Endothelial cell of umbilical vein (primary cell): ENCODE measurements at regions not wholly inside any gene's neighbourhood (a gene's known extent, or its start where the extent isn't known, plus 50 kb on each side); places are given as distances from the start of the nearest gene placed in this dataset.

Experiments
- BruUV-seq: library from RNA; stranded (reverse); fragments of 400-500 nt; replicated peaks from 2 replicates; lab custom pipeline; 2021; lab: Mats Ljungman, UMichigan
- CTCF ChIA-PET: fragments of 300-600, 350-600 bp; sonication (Branson Sonifier 250); formaldehyde crosslinking; loops from one replicate; lab custom pipeline; 2021; ENCODE audit warnings: antibody characterized with exemption, inconsistent platforms; lab: Charles Lee
- POLR2A ChIA-PET: fragments of 300-600, 350-600 bp; sonication (Branson Sonifier 250); formaldehyde crosslinking; loops from one replicate; lab custom pipeline; 2021; ENCODE audit warnings: antibody characterized with exemption, inconsistent platforms; lab: Charles Lee
- DNase-seq: peaks from one replicate; pipeline ENCODE4 v3.0.0-alpha.2; 2011; ENCODE audit warnings: low read depth, low spot score
- FAIRE-seq: peaks from 2 replicates; lab custom pipeline; 2011; peaks lifted over from hg19 to GRCh38; lab: Jason Lieb, UNC
- H2AFZ ChIP-seq: 2 replicates; pipeline ENCODE4 v1.6.0; 2012; ENCODE audit warnings: low read depth, low read length, control low read depth, inconsistent platforms
- H3K27ac ChIP-seq: 2 replicates; pipeline ENCODE4 v1.5.1; 2011; ENCODE audit warnings: low read depth, mild to moderate bottlenecking, control low read depth, low read length, moderate library complexity; ENCODE audit not compliant: insufficient read depth
- H3K27me3 ChIP-seq, 2 experiments: 2 replicates each; pipeline versions ENCODE4 v1.6.0 to v1.6.1; 2011; ENCODE audit warnings: low read length in 2 of 2, mixed read lengths in 1 of 2; ENCODE audit not compliant: control insufficient read depth in 2 of 2, insufficient read depth in 2 of 2
- H3K36me3 ChIP-seq, 2 experiments: 2 replicates in 1 of 2; 3 replicates in 1 of 2; pipeline ENCODE4 v1.5.1; 2011; ENCODE audit warnings: low read length in 2 of 2, mild to moderate bottlenecking in 1 of 2, moderate library complexity in 1 of 2; ENCODE audit not compliant: control insufficient read depth in 2 of 2, insufficient read depth in 2 of 2; ENCODE audit errors: extremely low read depth in 1 of 2
- H3K4me1 ChIP-seq: 3 replicates; pipeline ENCODE4 v1.5.1; 2011; ENCODE audit warnings: mild to moderate bottlenecking, low read length; ENCODE audit not compliant: control insufficient read depth, insufficient read depth; ENCODE audit errors: extremely low read depth
- H3K4me2 ChIP-seq: 2 replicates; pipeline ENCODE4 v1.6.1; 2011; ENCODE audit warnings: low read length, control low read depth, mixed read lengths; ENCODE audit not compliant: insufficient read depth
- H3K4me3 ChIP-seq, 3 experiments: fragments of 200-600 bp in 1 of 3; sonication (generic), shearing (Covaris generic) in 1 of 3; replicated peaks in 1 of 3; 2 replicates each; pipeline ENCODE4 v1.5.1; 2011 to 2016; ENCODE audit warnings: control low read depth in 3 of 3, low read length in 3 of 3, mild to moderate bottlenecking in 2 of 3, inconsistent platforms in 1 of 3, low read depth in 1 of 3, moderate library complexity in 1 of 3; ENCODE audit not compliant: insufficient read depth in 1 of 3
- H3K79me2 ChIP-seq: 2 replicates; pipeline ENCODE4 v1.6.0; 2012; ENCODE audit warnings: low read length, inconsistent platforms; ENCODE audit not compliant: control insufficient read depth, insufficient read depth
- H3K9ac ChIP-seq: replicated peaks from 2 replicates; pipeline ENCODE3; 2011; ENCODE audit warnings: low read length, control low read depth; ENCODE audit not compliant: insufficient read depth; ENCODE audit errors: extremely low read depth
- H3K9me1 ChIP-seq: replicated peaks from 3 replicates; pipeline ENCODE4 v1.6.0; 2011; ENCODE audit warnings: mild to moderate bottlenecking, low read length; ENCODE audit not compliant: control insufficient read depth, insufficient read depth; ENCODE audit errors: extremely low read depth
- H3K9me3 ChIP-seq: replicated peaks from 2 replicates; pipeline ENCODE4 v1.5.1; 2012; ENCODE audit warnings: low read length, inconsistent platforms; ENCODE audit not compliant: control insufficient read depth, insufficient read depth
- H4K20me1 ChIP-seq: replicated peaks from 2 replicates; pipeline ENCODE3; 2011; ENCODE audit warnings: mild to moderate bottlenecking, low read length; ENCODE audit not compliant: control insufficient read depth, insufficient read depth; ENCODE audit errors: extremely low read depth
- EZH2 ChIP-seq: IDR thresholded peaks from 2 replicates; pipeline ENCODE4 v1.6.1; 2012; ENCODE audit warnings: borderline replicate concordance, low read depth, mild to moderate bottlenecking, moderate library complexity, low read length, inconsistent platforms; ENCODE audit not compliant: severe bottlenecking
- FOS ChIP-seq: IDR thresholded peaks from 2 replicates; pipeline ENCODE4 v1.6.1; 2011; ENCODE audit warnings: mild to moderate bottlenecking, low read length, moderate library complexity, borderline replicate concordance; ENCODE audit not compliant: insufficient read depth
- GATA2 ChIP-seq: IDR thresholded peaks from 2 replicates; pipeline ENCODE4 v1.7.0; 2011; ENCODE audit warnings: low read depth, mild to moderate bottlenecking, moderate library complexity, mixed read lengths, low read length; ENCODE audit not compliant: insufficient read length, insufficient read depth
- JUN ChIP-seq: IDR thresholded peaks from 2 replicates; pipeline ENCODE4 v1.6.1; 2011; ENCODE audit warnings: borderline replicate concordance, low read depth; ENCODE audit not compliant: insufficient read length, insufficient read depth
- MYC ChIP-seq: IDR thresholded peaks from one replicate; pipeline ENCODE4 v1.6.1; 2011; ENCODE audit warnings: mild to moderate bottlenecking, low read depth, low read length
- POLR2A ChIP-seq: IDR thresholded peaks from 2 replicates; pipeline ENCODE4 v1.6.1; 2012; ENCODE audit warnings: low read depth, mild to moderate bottlenecking, control low read depth, low read length
- POLR2AphosphoS5 ChIP-seq: IDR thresholded peaks from 2 replicates; pipeline ENCODE4 v1.6.1; 2012; ENCODE audit warnings: low read depth, mild to moderate bottlenecking, control low read depth, low read length, moderate library complexity; ENCODE audit not compliant: insufficient read depth
- dilution Hi-C: fragments of 300-500 bp; cut with MboI; formaldehyde crosslinking; loops from one replicate; pipeline ENCODE4 v1.15.0; 2019; ENCODE audit warnings: low sequenced_read_pairs; ENCODE audit not compliant: extremely low pct_ligation_motif_present
- intact Hi-C: fragments of 100-400 bp; cut with micrococcal nuclease; formaldehyde crosslinking; loops from one replicate; pipeline ENCODE4 v1.10.0; 2022
- TF ChIP-seq, protein P1 (sequence below), 2 donors: IDR thresholded peaks; 1 replicate in 1 of 2; 2 replicates in 1 of 2; pipeline ENCODE4 v1.5.1; 2011; ENCODE audit warnings: low read length in 2 of 2, mild to moderate bottlenecking in 2 of 2, moderate library complexity in 2 of 2, control low read depth in 1 of 2, inconsistent platforms in 1 of 2, low read depth in 1 of 2; ENCODE audit not compliant: insufficient read depth in 1 of 2; ENCODE audit errors: extremely low read depth in 1 of 2

DNA sequence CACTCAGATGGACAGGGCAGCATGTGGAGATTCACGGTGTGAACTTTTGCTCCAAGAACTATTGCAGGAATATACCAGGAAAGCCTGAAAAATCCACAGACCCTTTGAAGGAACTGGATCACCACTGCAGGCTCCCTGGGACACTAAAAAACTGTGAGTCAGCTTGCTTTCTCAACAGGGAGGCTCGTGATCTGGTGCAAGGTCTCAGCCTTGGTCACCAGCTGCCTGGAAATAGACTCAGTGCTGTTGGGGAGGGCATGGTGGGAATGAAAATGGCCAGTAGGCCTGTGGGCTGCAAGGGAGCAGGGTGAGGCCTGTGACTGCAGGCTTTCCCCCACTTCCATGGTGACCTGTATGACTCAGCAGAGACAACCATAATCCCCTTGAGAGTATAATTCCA lies 426.4 kb upstream of the RPS6KA3 start:
- intact Hi-C loops, result no loop called here
- Histone ChIP-seq H3K36me3 (no peaks in the 10 kb centered on the region), H3K4me2 (no peak overlapping the region), H3K9ac (no peak overlapping the region), H2AFZ (no peak overlapping the region), H3K79me2 (no peaks in the 10 kb centered on the region), H4K20me1 (no peaks in the 10 kb centered on the region), H3K4me1 (no peaks in the 10 kb centered on the region), H3K9me3 (no peaks in the 10 kb centered on the region), H3K27me3 (no peaks in the 10 kb centered on the region), H3K9me1 (no peaks in the 10 kb centered on the region), H3K27ac (no peak overlapping the region), H3K4me3 (no peak overlapping the region)
- no peak for DNase-seq
- dilution Hi-C loops, result no loop called here
- BruUV-seq, result no TSS peak
- ChIA-PET POLR2A (no interaction called here), CTCF (no interaction called here)
- TF ChIP-seq EZH2 (no peak), MYC (no peak), POLR2AphosphoS5 (no peak), GATA2 (no peak), FOS (no peak), POLR2A (no peak)
- TF ChIP-seq, protein P1, sequence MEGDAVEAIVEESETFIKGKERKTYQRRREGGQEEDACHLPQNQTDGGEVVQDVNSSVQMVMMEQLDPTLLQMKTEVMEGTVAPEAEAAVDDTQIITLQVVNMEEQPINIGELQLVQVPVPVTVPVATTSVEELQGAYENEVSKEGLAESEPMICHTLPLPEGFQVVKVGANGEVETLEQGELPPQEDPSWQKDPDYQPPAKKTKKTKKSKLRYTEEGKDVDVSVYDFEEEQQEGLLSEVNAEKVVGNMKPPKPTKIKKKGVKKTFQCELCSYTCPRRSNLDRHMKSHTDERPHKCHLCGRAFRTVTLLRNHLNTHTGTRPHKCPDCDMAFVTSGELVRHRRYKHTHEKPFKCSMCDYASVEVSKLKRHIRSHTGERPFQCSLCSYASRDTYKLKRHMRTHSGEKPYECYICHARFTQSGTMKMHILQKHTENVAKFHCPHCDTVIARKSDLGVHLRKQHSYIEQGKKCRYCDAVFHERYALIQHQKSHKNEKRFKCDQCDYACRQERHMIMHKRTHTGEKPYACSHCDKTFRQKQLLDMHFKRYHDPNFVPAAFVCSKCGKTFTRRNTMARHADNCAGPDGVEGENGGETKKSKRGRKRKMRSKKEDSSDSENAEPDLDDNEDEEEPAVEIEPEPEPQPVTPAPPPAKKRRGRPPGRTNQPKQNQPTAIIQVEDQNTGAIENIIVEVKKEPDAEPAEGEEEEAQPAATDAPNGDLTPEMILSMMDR (IDR thresholded peaks at IDR 0.05; ENCODE audit: extremely low read depth in 1 of 2, insufficient read depth in 1 of 2, low read depth in 1 of 2, low read length in 2 of 2), result no peak
- no peak for FAIRE-seq

DNA sequence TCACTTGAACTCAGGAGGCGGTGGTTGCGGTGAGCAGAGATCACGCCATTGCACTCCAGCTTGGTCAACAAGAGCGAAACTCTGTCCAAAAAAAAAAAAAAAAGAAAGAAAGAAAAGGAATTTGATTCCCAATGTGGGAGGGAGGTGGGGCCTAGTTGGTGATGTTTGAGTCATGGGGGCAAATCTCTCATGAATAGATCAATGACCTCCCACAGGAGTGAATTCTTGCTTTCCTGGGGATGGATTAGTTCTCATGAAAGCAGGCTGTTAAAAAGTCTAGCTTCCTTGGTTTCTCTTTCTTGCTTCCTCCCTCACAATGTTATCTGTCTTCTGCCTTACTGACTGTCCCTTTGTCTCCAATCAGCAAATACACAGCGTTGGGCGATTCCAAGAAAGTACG lies 419.5 kb upstream of the RPS6KA3 start:
- Histone ChIP-seq H3K27me3 (no peaks in the 10 kb centered on the region), H3K36me3 (no peaks in the 10 kb centered on the region), H3K9me1 (no peaks in the 10 kb centered on the region), H3K4me1 (no peaks in the 10 kb centered on the region), H3K9ac (no peak overlapping the region), H3K27ac (no peak overlapping the region), H4K20me1 (no peaks in the 10 kb centered on the region), H2AFZ (no peak overlapping the region), H3K9me3 (no peaks in the 10 kb centered on the region), H3K4me2 (no peak overlapping the region), H3K79me2 (no peaks in the 10 kb centered on the region), H3K4me3 (no peak overlapping the region)
- no TSS peak for BruUV-seq
- intact Hi-C loops, result no loop called here
- dilution Hi-C loops, result no loop called here
- POLR2A ChIA-PET, result no interaction called here
- CTCF ChIA-PET, result no interaction called here
- DNase-seq (no peak), FAIRE-seq (no peak)
- TF ChIP-seq GATA2, result no peak
- TF ChIP-seq FOS, result no peak
- no peak for TF ChIP-seq JUN
- TF ChIP-seq MYC, result no peak
